Lower lobe of right lung (tissue), 2 donors: ENCODE measurements at regions not wholly inside any gene's neighbourhood (a gene's known extent, or its start where the extent isn't known, plus 50 kb on each side); places are given as distances from the start of the nearest gene placed in this dataset.

Experiments
- ATAC-seq, 2 donors: fragments of 200-7000 bp; cut with Tn5 transposase; one replicate each; pipeline ENCODE4 v1.9.1; 2020 to 2022; ENCODE audit warnings: mild to moderate bottlenecking in 2 of 2, moderate library complexity in 2 of 2
- DNase-seq: peaks from one replicate; pipeline ENCODE4 v3.0.0-alpha.2; 2020
- H3K27ac ChIP-seq: fragments of 200-600 bp; one replicate; pipeline ENCODE4 v1.8.0; 2022
- H3K27me3 ChIP-seq: fragments of 200-600 bp; one replicate; pipeline ENCODE4 v1.8.0; 2022; ENCODE audit warnings: low read depth
- H3K36me3 ChIP-seq: fragments of 200-600 bp; one replicate; pipeline ENCODE4 v1.8.0; 2022; ENCODE audit warnings: mild to moderate bottlenecking
- H3K4me1 ChIP-seq: fragments of 200-600 bp; one replicate; pipeline ENCODE4 v1.8.0; 2022
- H3K4me3 ChIP-seq: fragments of 200-600 bp; one replicate; pipeline ENCODE4 v1.8.0; 2022; ENCODE audit warnings: mild to moderate bottlenecking
- H3K9me3 ChIP-seq: fragments of 200-600 bp; one replicate; pipeline ENCODE4 v1.8.0; 2022
- intact Hi-C: fragments of 100-400 bp; cut with DNase I; formaldehyde crosslinking; loops from one replicate; pipeline ENCODE4 v1.11.0; 2022
- TF ChIP-seq, protein P1 (sequence below): fragments of 200-600 bp; IDR thresholded peaks from one replicate; pipeline ENCODE4 v1.8.0; 2022; ENCODE audit warnings: antibody characterized with exemption, mild to moderate bottlenecking
- donor health status: DM: no; HTN: yes; CAD: no; lungs with severe emphysema.

DNA sequence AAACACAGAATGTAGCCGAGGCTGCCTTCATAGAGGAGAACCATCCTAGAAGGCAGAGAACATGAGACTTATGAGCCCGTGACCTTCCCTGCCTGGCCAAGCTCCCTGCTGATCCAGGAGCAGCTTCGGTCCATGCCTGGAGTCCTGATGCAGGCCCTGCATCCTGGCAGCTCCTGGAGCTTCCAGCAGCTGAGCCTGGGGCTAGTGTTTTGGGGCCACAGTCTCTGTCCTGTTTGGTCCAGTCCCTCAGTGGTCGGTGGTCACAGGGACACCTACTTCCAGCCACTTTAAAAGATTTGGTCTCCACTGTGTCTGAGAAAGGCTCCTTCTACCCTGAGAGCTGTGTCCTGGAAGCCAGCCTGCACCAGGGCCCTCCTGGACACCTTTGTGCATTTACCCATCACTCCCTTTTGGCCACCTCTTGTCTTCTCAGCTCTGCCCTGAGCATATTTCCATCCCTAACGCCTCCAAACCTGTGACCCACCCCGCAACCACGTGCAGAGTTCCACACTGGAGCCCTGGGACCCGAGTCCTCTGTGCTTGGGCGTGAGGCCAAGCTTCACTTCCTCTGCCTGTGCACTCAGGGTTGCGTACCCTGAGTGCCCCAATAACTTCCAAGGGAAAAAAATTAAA lies 315.2 kb upstream of the ZNF32 start:
- peaks cover 24% of the 10 kb centered on the region for H3K4me1 ChIP-seq
- no peaks in the 10 kb centered on the region for H3K9me3 ChIP-seq
- ATAC-seq, result no peak
- H3K27me3 ChIP-seq, result no peaks in the 10 kb centered on the region
- TF ChIP-seq, protein P1, sequence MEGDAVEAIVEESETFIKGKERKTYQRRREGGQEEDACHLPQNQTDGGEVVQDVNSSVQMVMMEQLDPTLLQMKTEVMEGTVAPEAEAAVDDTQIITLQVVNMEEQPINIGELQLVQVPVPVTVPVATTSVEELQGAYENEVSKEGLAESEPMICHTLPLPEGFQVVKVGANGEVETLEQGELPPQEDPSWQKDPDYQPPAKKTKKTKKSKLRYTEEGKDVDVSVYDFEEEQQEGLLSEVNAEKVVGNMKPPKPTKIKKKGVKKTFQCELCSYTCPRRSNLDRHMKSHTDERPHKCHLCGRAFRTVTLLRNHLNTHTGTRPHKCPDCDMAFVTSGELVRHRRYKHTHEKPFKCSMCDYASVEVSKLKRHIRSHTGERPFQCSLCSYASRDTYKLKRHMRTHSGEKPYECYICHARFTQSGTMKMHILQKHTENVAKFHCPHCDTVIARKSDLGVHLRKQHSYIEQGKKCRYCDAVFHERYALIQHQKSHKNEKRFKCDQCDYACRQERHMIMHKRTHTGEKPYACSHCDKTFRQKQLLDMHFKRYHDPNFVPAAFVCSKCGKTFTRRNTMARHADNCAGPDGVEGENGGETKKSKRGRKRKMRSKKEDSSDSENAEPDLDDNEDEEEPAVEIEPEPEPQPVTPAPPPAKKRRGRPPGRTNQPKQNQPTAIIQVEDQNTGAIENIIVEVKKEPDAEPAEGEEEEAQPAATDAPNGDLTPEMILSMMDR, result no peak
- H3K4me3 ChIP-seq, result no peak overlapping the region
- intact Hi-C loops, result no loop called here
- H3K36me3 ChIP-seq, result no peaks in the 10 kb centered on the region
- H3K27ac ChIP-seq, result no peak overlapping the region
- no peak for DNase-seq

DNA sequence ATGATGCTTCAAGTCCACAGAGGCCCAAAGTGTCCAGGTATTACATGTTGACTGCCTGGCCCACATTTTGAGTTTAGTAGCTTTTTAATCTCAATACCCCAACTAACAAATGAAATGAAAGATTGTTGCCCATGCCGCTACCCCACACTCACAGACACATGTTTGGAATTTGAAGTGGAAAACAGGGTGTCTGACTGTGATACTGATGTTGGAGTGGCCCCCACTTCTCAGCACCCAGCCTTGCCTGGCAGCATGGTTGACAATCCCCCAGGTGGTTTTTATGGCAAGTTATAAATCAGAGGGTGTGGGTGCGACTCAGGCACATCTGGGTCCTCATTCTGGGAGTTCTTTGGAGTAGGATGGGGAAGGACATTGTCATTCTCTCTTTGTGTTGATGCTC lies 314.7 kb upstream of the ZNF32 start:
- DNase-seq, result no peak
- TF ChIP-seq, protein P1, result no peak
- ATAC-seq, result no peak
- Histone ChIP-seq H3K27ac (no peak overlapping the region), H3K27me3 (no peaks in the 10 kb centered on the region), H3K9me3 (no peaks in the 10 kb centered on the region), H3K4me3 (no peak overlapping the region), H3K36me3 (no peaks in the 10 kb centered on the region), H3K4me1 (peaks cover 24% of the 10 kb centered on the region)
- intact Hi-C loops, result no loop called here

DNA sequence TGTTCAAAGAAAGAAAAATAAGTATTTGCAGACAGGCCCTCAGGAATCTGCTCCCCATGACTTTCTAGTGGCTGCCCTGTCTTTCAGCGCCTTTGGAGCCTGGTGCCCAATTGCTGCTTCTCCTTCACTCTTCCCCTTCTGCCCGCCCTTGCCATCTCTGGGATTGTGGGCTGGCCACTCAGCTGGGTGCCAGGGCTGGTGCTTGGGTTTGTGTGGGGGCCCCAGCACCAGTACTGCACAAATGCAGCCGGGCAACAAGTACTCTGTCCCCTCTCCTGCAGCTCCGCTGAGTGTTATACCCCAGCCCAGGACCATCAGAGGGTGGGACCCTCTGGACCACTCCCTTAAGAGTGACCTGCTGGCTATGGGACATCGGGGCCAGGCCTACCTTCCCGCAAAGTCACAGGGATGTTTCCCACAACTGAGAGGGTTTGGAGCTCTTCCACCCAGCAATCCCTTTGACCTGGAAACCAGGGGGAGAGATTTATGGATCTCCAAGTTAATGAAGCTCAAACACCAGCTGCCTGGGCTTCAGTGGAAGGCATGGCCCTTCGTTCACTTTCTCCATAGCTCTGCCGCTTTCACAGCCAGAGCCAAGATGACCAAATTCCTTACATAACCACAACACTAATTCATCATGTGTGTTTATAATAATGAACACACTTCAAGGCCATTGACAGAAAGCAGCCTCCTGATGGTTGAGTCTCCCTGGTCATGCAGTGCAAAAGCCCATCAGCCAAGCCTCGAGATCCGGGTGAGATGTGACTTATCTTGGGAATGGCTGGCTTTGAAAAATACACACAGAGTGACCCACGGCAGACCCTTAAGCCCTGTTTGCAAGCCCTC lies 313.9 kb upstream of the ZNF32 start:
- Histone ChIP-seq H3K9me3 (no peaks in the 10 kb centered on the region), H3K4me3 (no peak overlapping the region), H3K27ac (no peak overlapping the region), H3K27me3 (no peaks in the 10 kb centered on the region), H3K4me1 (peaks cover 24% of the 10 kb centered on the region), H3K36me3 (no peaks in the 10 kb centered on the region)
- ATAC-seq, result no peak
- DNase-seq, result no peak
- intact Hi-C loops, result no loop called here
- TF ChIP-seq, protein P1, result no peak

DNA sequence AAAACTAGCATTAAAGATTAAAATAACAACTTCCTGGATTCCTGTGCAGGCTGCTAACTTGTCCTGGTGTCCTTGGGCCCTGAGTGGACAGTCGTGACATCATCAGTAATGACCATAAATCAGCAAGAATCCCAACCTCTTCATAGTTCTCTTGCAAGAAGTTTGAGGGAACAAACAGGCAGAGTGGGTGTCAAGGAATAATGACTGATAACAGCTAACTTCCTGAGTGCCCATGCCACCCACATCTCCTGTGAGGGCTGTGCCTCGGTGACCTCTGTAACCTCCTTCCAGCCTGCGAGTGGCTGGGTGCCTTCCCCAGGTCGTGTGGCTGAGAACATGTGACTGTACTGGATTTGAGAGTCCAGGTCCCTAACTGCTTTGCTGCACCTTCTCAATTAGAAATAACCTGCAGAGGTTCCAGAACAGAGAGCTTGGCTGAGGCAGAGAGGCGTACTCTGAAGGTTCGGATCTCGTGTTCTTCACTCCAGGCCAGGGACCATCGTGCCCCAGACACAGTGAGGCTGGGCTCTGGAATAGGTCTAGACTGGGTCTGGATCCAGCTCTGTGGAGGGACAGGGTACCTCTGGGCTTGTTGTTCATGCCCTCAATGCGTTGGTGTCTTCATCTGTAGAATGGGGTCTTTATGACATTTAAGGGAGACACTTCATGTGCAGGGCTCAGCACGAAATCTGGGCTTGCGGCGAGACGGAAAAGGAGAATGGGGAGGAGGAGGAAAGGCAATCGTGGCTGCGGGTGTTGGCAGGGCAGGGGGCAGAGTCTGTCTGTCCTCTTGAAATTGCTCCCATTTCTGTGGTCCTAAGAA lies 313.1 kb upstream of the ZNF32 start:
- DNase-seq, result no peak
- intact Hi-C loops, result no loop called here
- TF ChIP-seq, protein P1, result no peak

DNA sequence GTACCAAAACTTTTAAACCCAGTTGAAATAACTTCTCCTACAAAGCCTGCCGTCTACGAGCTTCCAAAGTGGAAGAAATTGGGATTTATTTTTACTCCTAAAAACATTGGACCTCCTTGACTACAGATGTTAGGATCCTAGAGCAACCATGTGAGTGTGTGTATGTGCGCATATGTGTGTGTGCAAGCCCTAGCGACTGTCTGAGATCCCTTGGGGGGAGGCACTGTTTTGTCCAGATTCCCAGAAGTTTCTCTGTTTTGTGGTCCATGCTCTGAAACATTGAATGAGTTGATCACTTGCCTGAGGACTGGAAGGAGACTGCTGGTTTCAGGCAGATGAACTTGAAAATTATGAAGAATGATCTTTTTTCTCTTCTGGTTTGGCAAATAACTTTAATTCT lies 312.3 kb upstream of the ZNF32 start:
- no peak overlapping the region for H3K4me3 ChIP-seq
- H3K9me3 ChIP-seq, result no peaks in the 10 kb centered on the region
- H3K36me3 ChIP-seq, result no peaks in the 10 kb centered on the region
- TF ChIP-seq, protein P1, result no peak
- DNase-seq (no peak), ATAC-seq (no peak)
- intact Hi-C loops, result no loop called here
- no peaks in the 10 kb centered on the region for H3K27me3 ChIP-seq
- H3K27ac ChIP-seq, result no peak overlapping the region
- H3K4me1 ChIP-seq, result peaks cover 21% of the 10 kb centered on the region

More for the DNA sequence above, 313.1 kb upstream of the ZNF32 start:
- ATAC-seq, result no peak
- Histone ChIP-seq H3K4me1 (peaks cover 24% of the 10 kb centered on the region), H3K27ac (no peak overlapping the region), H3K27me3 (no peaks in the 10 kb centered on the region), H3K9me3 (no peaks in the 10 kb centered on the region), H3K36me3 (no peaks in the 10 kb centered on the region), H3K4me3 (no peak overlapping the region)
